ENCODE measurements at regions not wholly inside any gene's neighbourhood (a gene's known extent, or its start where the extent isn't known, plus 50 kb on each side); places are given as distances from the start of the nearest gene placed in this dataset.

DNA sequence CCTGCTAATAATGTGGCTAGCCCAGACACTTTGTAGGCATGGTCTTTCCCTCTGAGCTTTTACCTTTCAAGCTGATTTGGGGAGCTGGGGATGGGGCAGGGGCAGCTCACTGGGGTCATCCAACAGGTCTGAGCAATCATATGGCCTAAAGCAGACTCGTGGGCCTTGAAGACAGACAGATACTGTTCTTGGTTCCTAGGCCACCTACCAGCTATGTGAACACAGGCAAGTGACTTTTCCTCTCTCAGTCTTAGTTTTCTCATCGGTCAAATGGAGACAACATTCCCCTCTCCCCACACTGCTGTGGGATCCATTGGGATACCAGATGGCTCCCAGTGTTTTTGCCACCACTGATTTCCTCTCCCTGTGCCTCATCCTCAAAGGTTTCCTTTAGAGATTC lies 181.8 kb downstream of the RRAGC start:
- TF ChIP-seq POLR2AphosphoS5 (IDR thresholded peaks at IDR 0.05; ENCODE audit: low read depth), result no peak
- TF ChIP-seq, protein P1, sequence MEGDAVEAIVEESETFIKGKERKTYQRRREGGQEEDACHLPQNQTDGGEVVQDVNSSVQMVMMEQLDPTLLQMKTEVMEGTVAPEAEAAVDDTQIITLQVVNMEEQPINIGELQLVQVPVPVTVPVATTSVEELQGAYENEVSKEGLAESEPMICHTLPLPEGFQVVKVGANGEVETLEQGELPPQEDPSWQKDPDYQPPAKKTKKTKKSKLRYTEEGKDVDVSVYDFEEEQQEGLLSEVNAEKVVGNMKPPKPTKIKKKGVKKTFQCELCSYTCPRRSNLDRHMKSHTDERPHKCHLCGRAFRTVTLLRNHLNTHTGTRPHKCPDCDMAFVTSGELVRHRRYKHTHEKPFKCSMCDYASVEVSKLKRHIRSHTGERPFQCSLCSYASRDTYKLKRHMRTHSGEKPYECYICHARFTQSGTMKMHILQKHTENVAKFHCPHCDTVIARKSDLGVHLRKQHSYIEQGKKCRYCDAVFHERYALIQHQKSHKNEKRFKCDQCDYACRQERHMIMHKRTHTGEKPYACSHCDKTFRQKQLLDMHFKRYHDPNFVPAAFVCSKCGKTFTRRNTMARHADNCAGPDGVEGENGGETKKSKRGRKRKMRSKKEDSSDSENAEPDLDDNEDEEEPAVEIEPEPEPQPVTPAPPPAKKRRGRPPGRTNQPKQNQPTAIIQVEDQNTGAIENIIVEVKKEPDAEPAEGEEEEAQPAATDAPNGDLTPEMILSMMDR (IDR thresholded peaks at IDR 0.05; ENCODE audit: insufficient read depth, low read length), result no peak
- TF ChIP-seq GABPA (IDR thresholded peaks at IDR 0.05; ENCODE audit: low read depth), result no peak

Data from HL-60 (cell line).